B cell (primary cell): ENCODE measurements at regions not wholly inside any gene's neighbourhood (a gene's known extent, or its start where the extent isn't known, plus 50 kb on each side); places are given as distances from the start of the nearest gene placed in this dataset.

Experiments used
- ATAC-seq: fragments of 200-7000 bp; cut with Tn5 transposase; one replicate; pipeline ENCODE4 v1.10.0; 2021; ENCODE audit warnings: low read depth, mild to moderate bottlenecking, moderate number of reproducible peaks, moderate library complexity
- CTCF ChIA-PET: fragments of 350-600 bp; sonication (Branson Sonifier 250); formaldehyde crosslinking; loops from one replicate; lab custom pipeline; 2021; ENCODE audit warnings: antibody characterized with exemption, inconsistent platforms; lab: Charles Lee
- POLR2A ChIA-PET: fragments of 350-600 bp; sonication (Branson Sonifier 250); formaldehyde crosslinking; loops from one replicate; lab custom pipeline; 2021; ENCODE audit warnings: antibody characterized with exemption; lab: Charles Lee
- DNase-seq: peaks from one replicate; pipeline ENCODE4 v3.0.0; 2013
- H2AFZ ChIP-seq: 2 replicates; pipeline ENCODE4 v1.6.1; 2012; ENCODE audit warnings: mild to moderate bottlenecking, low read depth, low read length; ENCODE audit not compliant: insufficient read depth, poor library complexity, severe bottlenecking
- H3K27ac ChIP-seq, 2 donors: 1 replicate in 1 of 2; 2 replicates in 1 of 2; pipeline ENCODE4 v1.5.1; 2012 to 2013; ENCODE audit warnings: low read length in 2 of 2, mild to moderate bottlenecking in 2 of 2, moderate library complexity in 1 of 2
- H3K27me3 ChIP-seq, 4 experiments: fragments of 200-600 bp in 1 of 4; sonication (generic) in 1 of 4; replicated peaks in 1 of 4; 1 replicate in 2 of 4; 2 replicates in 2 of 4; pipeline versions ENCODE4 v1.6.1 to v1.7.0; 2013 to 2016; ENCODE audit warnings: low read length in 3 of 4, mild to moderate bottlenecking in 2 of 4, mixed read lengths in 1 of 4, moderate library complexity in 1 of 4; ENCODE audit not compliant: insufficient read depth in 4 of 4, control insufficient read depth in 3 of 4; ENCODE audit errors: control extremely low read depth in 1 of 4
- H3K36me3 ChIP-seq, 2 experiments: replicated peaks in 1 of 2; 1 replicate in 1 of 2; 2 replicates in 1 of 2; pipeline versions ENCODE4 v1.6.1 to v1.7.1; 2013; ENCODE audit warnings: low read length in 1 of 2; ENCODE audit not compliant: insufficient read depth in 2 of 2, control insufficient read depth in 1 of 2; ENCODE audit errors: control extremely low read depth in 1 of 2, extremely low read depth in 1 of 2
- H3K4me1 ChIP-seq, 2 donors: fragments of 200-600 bp in 1 of 2; sonication (generic) in 1 of 2; 1 replicate in 1 of 2; 2 replicates in 1 of 2; pipeline versions ENCODE4 v1.5.1 to v1.6.1; 2013 to 2017; ENCODE audit warnings: low read length in 2 of 2; ENCODE audit not compliant: control insufficient read depth in 2 of 2, insufficient read depth in 2 of 2
- H3K4me2 ChIP-seq: replicated peaks from 2 replicates; pipeline ENCODE3; 2012; ENCODE audit warnings: mild to moderate bottlenecking, low read depth, low read length; ENCODE audit not compliant: poor library complexity, severe bottlenecking
- H3K4me3 ChIP-seq, 5 experiments: fragments of 200-600 bp in 1 of 5; sonication (generic) in 1 of 5; 1 replicate in 3 of 5; 2 replicates in 2 of 5; pipeline versions ENCODE4 v1.5.1 to v1.7.0; 2011 to 2016; ENCODE audit warnings: low read length in 4 of 5, mild to moderate bottlenecking in 4 of 5, low read depth in 2 of 5, control low read depth in 1 of 5, moderate library complexity in 1 of 5; ENCODE audit not compliant: insufficient read depth in 1 of 5; ENCODE audit errors: control extremely low read depth in 1 of 5, extremely low read depth in 1 of 5
- H3K79me2 ChIP-seq: fragments of 200-600 bp; sonication (generic); one replicate; pipeline ENCODE4 v1.6.0; 2016; ENCODE audit warnings: low read length; ENCODE audit not compliant: control insufficient read depth, insufficient read depth
- H3K9ac ChIP-seq: fragments of 200-600 bp; sonication (generic); 2 replicates; pipeline ENCODE4 v1.6.1; 2017; ENCODE audit warnings: mild to moderate bottlenecking, low read length, moderate library complexity
- H3K9me3 ChIP-seq, 3 donors: one replicate each; pipeline versions ENCODE4 v1.6.1 to v1.7.1; 2013; ENCODE audit warnings: low read length in 2 of 3; ENCODE audit not compliant: control insufficient read depth in 2 of 3, insufficient read depth in 1 of 3; ENCODE audit errors: control extremely low read depth in 1 of 3
- H4K20me1 ChIP-seq: 2 replicates; pipeline ENCODE4 v1.6.0; 2012; ENCODE audit warnings: mild to moderate bottlenecking, low read length; ENCODE audit not compliant: insufficient read depth, control insufficient read depth, poor library complexity, severe bottlenecking
- H3K27ac Mint-ChIP-seq: one replicate; pipeline ENCODE4 v1.8.0; 2021; ENCODE audit warnings: mixed read lengths
- H3K27me3 Mint-ChIP-seq: one replicate; pipeline ENCODE4 v1.8.0; 2021; ENCODE audit warnings: mixed read lengths
- H3K4me1 Mint-ChIP-seq: one replicate; pipeline ENCODE4 v1.8.0; 2021; ENCODE audit warnings: mixed read lengths
- H3K4me3 Mint-ChIP-seq: one replicate; pipeline ENCODE4 v1.8.0; 2021; ENCODE audit warnings: mixed read lengths
- H3K9me3 Mint-ChIP-seq: one replicate; pipeline ENCODE4 v1.8.0; 2022; ENCODE audit warnings: mixed read lengths; ENCODE audit not compliant: insufficient read depth
- CTCF ChIP-seq: fragments of 200-600 bp; IDR thresholded peaks from one replicate; pipeline ENCODE4 v1.8.0; 2022; ENCODE audit warnings: antibody characterized with exemption, mild to moderate bottlenecking
- EZH2 ChIP-seq: IDR thresholded peaks from 2 replicates; pipeline ENCODE4 v1.6.1; 2012; ENCODE audit warnings: borderline replicate concordance, low read depth, mild to moderate bottlenecking, moderate library complexity, low read length; ENCODE audit not compliant: insufficient read depth, poor library complexity, severe bottlenecking
- WGBS: methylation state at CpG from one replicate; pipeline ENCODE4 v1.1.5; 2013; ENCODE audit warnings: missing lambda C conversion rate; ENCODE audit not compliant: insufficient coverage; 5-methylcytosine and 5-hydroxymethylcytosine counted together
- intact Hi-C: fragments of 100-400 bp; cut with micrococcal nuclease; formaldehyde crosslinking; loops from one replicate; pipeline ENCODE4 v1.10.0; 2022

- intact Hi-C loops = no loop called here
- no peak overlapping the region for H3K27ac Mint-ChIP-seq
- DNase-seq (no peak), ATAC-seq (no peak)
- H3K9ac ChIP-seq = no peak overlapping the region
- H3K9me3 ChIP-seq = peaks cover 0 to 29% (median 21%) of the 10 kb centered on the region in 3 donors
- H3K4me1 Mint-ChIP-seq = peaks cover 3% of the 10 kb centered on the region
- H3K36me3 ChIP-seq = no peaks in the 10 kb centered on the region
- POLR2A ChIA-PET = no interaction called here
- H4K20me1 ChIP-seq = no peaks in the 10 kb centered on the region
- H2AFZ ChIP-seq = no peak overlapping the region
- H3K4me2 ChIP-seq = peak overlapping the region; percentile 30
- no peaks in the 10 kb centered on the region for H3K79me2 ChIP-seq
- H3K27ac ChIP-seq = no peak overlapping the region
- TF ChIP-seq EZH2 (no peak), CTCF (no peak)
- H3K27me3 Mint-ChIP-seq = peaks cover 18% of the 10 kb centered on the region
- WGBS = 91% methylated on average over 12 of the region's 14 CpGs
- CTCF ChIA-PET = no interaction called here
- peaks cover 0 to 13% (median 1%) of the 10 kb centered on the region in 4 experiments for H3K27me3 ChIP-seq
- H3K4me1 ChIP-seq = peaks cover 5 to 7% of the 10 kb centered on the region in 2 donors
- H3K4me3 Mint-ChIP-seq = no peak overlapping the region
- H3K4me3 ChIP-seq = no peak overlapping the region
- H3K9me3 Mint-ChIP-seq = peaks cover 4% of the 10 kb centered on the region
Observed at GRCh38 chr12:124694846-124695497, 127.6 kb upstream of the NCOR2 start.

GRCh38 chr12:124694250-124694649 lies 126.8 kb upstream of the NCOR2 start:
- peaks cover 3% of the 10 kb centered on the region for H3K4me1 Mint-ChIP-seq
- intact Hi-C loops = no loop called here
- no peak for ATAC-seq
- Histone ChIP-seq H2AFZ (no peak overlapping the region), H3K36me3 (no peaks in the 10 kb centered on the region), H4K20me1 (no peaks in the 10 kb centered on the region), H3K27me3 (peaks cover 0 to 13% (median 1%) of the 10 kb centered on the region in 4 experiments), H3K27ac (no peak overlapping the region), H3K9ac (no peak overlapping the region), H3K4me3 (no peak overlapping the region), H3K9me3 (peaks cover 0 to 29% (median 21%) of the 10 kb centered on the region in 3 donors), H3K4me1 (peaks cover 5 to 7% of the 10 kb centered on the region in 2 donors), H3K79me2 (no peaks in the 10 kb centered on the region), H3K4me2 (peak overlapping the region; percentile 30)
- peaks cover 4% of the 10 kb centered on the region for H3K9me3 Mint-ChIP-seq
- peaks cover 14% of the 10 kb centered on the region for H3K27me3 Mint-ChIP-seq
- POLR2A ChIA-PET = no interaction called here
- CTCF ChIA-PET = no interaction called here
- H3K4me3 Mint-ChIP-seq = no peak overlapping the region
- no peak overlapping the region for H3K27ac Mint-ChIP-seq
- TF ChIP-seq EZH2 = no peak
- no peak for TF ChIP-seq CTCF
- no peak for DNase-seq
- WGBS = 0% methylated on average over 1 of the region's 5 CpGs
